ENCODE measurements at regions not wholly inside any gene's neighbourhood (a gene's known extent, or its start where the extent isn't known, plus 50 kb on each side); places are given as distances from the start of the nearest gene placed in this dataset.

DNA sequence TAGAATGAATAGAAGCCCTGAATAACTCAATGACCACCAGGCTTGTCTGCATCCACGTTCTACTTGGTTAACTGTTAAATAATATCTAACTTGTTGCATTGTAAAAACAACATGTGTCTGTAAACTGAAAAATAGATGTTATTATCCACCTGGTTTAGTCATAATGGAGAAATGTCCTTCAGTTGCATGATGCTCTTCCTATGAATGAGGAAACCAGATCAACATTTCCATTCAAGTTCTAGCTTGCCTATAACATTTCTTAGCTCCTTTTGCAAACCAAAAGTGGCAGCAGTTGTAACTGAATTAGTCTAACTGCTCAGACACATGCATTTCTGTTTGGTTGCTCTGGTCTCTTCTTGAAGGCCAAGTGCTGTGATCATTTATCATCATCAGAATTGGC is 62.9 kb upstream of the BET1 start:
- Histone ChIP-seq H2AFZ (replicated peaks; ENCODE audit: low read length, poor library complexity) (no peak overlapping the region), H3K79me1 (ENCODE audit: low read depth in 1 of 2, low read length in 2 of 2) (no peaks in the 10 kb centered on the region), H3K9me1 (ENCODE audit: insufficient read depth, low read length) (peaks cover 3% of the 10 kb centered on the region), H3K4ac (ENCODE audit: low read depth, low read length) (no peak overlapping the region), H2BK120ac (ENCODE audit: low read depth, low read length) (no peak overlapping the region), H3K36me3 (ENCODE audit: control insufficient read depth, insufficient read depth, low read length) (no peaks in the 10 kb centered on the region), H4K8ac (ENCODE audit: low read depth in 2 of 2, low read length in 2 of 2) (no peak overlapping the region; a peak in 1 of 4 replicates), H3K9me3 (ENCODE audit: control insufficient read depth, insufficient read depth, low read length) (no peaks in the 10 kb centered on the region), H3K56ac (ENCODE audit: extremely low read depth, insufficient read depth, low read length) (no peak overlapping the region), H2AK5ac (ENCODE audit: low read depth, low read length) (0 out of 2 replicates have a peak overlapping the region, but pooled peaks have one; percentile 0), H3K27me3 (ENCODE audit: control insufficient read depth, insufficient read depth, low read length) (no peaks in the 10 kb centered on the region), H3K18ac (ENCODE audit: low read depth, low read length) (peak overlapping the region; percentile 57; the same call in 1 of the 2 replicates), H3K14ac (replicated peaks; ENCODE audit: low read depth, low read length) (no peak overlapping the region), H3K4me3 (ENCODE audit: insufficient read depth, low read depth, low read length) (no peak overlapping the region), H3K4me2 (ENCODE audit: low read depth, low read length) (no peak overlapping the region), H3K9ac (ENCODE audit: low read depth, low read length) (no peak overlapping the region), H4K5ac (ENCODE audit: low read depth, low read length) (peak overlapping the region; percentile 39; the same call in 1 of the 2 replicates), H3K23ac (ENCODE audit: low read depth, low read length) (no peak overlapping the region), H3K4me1 (ENCODE audit: control insufficient read depth, insufficient read depth, low read length) (peaks cover 10% of the 10 kb centered on the region; the same call in 1 of the 2 replicates), H4K20me1 (ENCODE audit: insufficient read depth, low read length) (no peaks in the 10 kb centered on the region), H2BK5ac (ENCODE audit: low read depth, low read length, poor library complexity, severe bottlenecking) (no peak overlapping the region), H2BK20ac (ENCODE audit: low read depth, low read length) (no peak overlapping the region), H4K91ac (ENCODE audit: insufficient read depth, low read depth, low read length) (no peak overlapping the region), H2BK15ac (ENCODE audit: low read depth, low read length) (0 out of 3 replicates have a peak overlapping the region, but pooled peaks have one; percentile 65), H2AK9ac (replicated peaks; ENCODE audit: low read depth, low read length, poor library complexity) (no peak overlapping the region), H3K27ac (ENCODE audit: insufficient read depth, low read length) (no peak overlapping the region)
- TF ChIP-seq MAZ (IDR thresholded peaks at IDR 0.05; ENCODE audit: borderline replicate concordance, low read depth, low read length): no peak
- no peak for TF ChIP-seq CHD1 (IDR thresholded peaks at IDR 0.05; ENCODE audit: low read depth, low read length)
- TF ChIP-seq, protein P1, sequence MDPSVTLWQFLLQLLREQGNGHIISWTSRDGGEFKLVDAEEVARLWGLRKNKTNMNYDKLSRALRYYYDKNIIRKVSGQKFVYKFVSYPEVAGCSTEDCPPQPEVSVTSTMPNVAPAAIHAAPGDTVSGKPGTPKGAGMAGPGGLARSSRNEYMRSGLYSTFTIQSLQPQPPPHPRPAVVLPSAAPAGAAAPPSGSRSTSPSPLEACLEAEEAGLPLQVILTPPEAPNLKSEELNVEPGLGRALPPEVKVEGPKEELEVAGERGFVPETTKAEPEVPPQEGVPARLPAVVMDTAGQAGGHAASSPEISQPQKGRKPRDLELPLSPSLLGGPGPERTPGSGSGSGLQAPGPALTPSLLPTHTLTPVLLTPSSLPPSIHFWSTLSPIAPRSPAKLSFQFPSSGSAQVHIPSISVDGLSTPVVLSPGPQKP (IDR thresholded peaks at IDR 0.05; ENCODE audit: borderline replicate concordance, low read depth, low read length): no peak
- TF ChIP-seq RFX5 (IDR thresholded peaks at IDR 0.05; ENCODE audit: low read depth, low read length): no peak
- TF ChIP-seq RCOR1 (IDR thresholded peaks at IDR 0.05; ENCODE audit: insufficient replicate concordance, low read length): no peak
- TF ChIP-seq, protein P2, sequence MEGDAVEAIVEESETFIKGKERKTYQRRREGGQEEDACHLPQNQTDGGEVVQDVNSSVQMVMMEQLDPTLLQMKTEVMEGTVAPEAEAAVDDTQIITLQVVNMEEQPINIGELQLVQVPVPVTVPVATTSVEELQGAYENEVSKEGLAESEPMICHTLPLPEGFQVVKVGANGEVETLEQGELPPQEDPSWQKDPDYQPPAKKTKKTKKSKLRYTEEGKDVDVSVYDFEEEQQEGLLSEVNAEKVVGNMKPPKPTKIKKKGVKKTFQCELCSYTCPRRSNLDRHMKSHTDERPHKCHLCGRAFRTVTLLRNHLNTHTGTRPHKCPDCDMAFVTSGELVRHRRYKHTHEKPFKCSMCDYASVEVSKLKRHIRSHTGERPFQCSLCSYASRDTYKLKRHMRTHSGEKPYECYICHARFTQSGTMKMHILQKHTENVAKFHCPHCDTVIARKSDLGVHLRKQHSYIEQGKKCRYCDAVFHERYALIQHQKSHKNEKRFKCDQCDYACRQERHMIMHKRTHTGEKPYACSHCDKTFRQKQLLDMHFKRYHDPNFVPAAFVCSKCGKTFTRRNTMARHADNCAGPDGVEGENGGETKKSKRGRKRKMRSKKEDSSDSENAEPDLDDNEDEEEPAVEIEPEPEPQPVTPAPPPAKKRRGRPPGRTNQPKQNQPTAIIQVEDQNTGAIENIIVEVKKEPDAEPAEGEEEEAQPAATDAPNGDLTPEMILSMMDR (conservative IDR thresholded peaks at IDR 0.05; ENCODE audit: low read depth, low read length): no peak
- TF ChIP-seq MAFK (IDR thresholded peaks at IDR 0.05; ENCODE audit: low read depth, low read length): no peak
- no peak for TF ChIP-seq POLR2A (IDR thresholded peaks at IDR 0.05; ENCODE audit: low read depth, low read length)
- TF ChIP-seq USF2 (IDR thresholded peaks at IDR 0.05; ENCODE audit: low read depth, low read length): no peak
- no peak for TF ChIP-seq NFE2L2 (IDR thresholded peaks at IDR 0.05; ENCODE audit: low read depth, low read length)
- no peak for TF ChIP-seq MXI1 (IDR thresholded peaks at IDR 0.05; ENCODE audit: borderline replicate concordance, low read depth, low read length)
- no peak for TF ChIP-seq RAD21 (IDR thresholded peaks at IDR 0.05; ENCODE audit: low read length)
- TF ChIP-seq SMC3 (IDR thresholded peaks at IDR 0.05; ENCODE audit: low read depth, low read length): no peak
- TF ChIP-seq BHLHE40 (IDR thresholded peaks at IDR 0.05; ENCODE audit: low read depth, low read length): no peak
- no peak for TF ChIP-seq CEBPB (IDR thresholded peaks at IDR 0.05; ENCODE audit: low read depth, low read length)
- TF ChIP-seq FOS (IDR thresholded peaks at IDR 0.05; ENCODE audit: low read depth, low read length): no peak
- WGBS, 2 experiments (ENCODE audit: extremely low coverage in 2 of 2, insufficient read length in 1 of 2): no CpG with 5 or more reads among the region's 1 CpG
- BruUV-seq (replicated peaks): no TSS peak
- ATAC-seq (ENCODE audit: low read depth) (no peak), DNase-seq (no peak)
- POLR2A ChIA-PET (ENCODE audit: unreplicated experiment): interaction anchor here (0.6 kb wide), 1 partner anchor 11 kb away, joined by 4 read pairs; no protein-coding TSS in a partner anchor
- CTCF ChIA-PET: no interaction called here
- dilution Hi-C loops (cut with HindIII; ENCODE audit: low sequenced_read_pairs, unreplicated experiment) (no loop called here), in situ Hi-C loops (cut with MboI; ENCODE audit: low sequenced_read_pairs) (no loop called here), intact Hi-C loops (cut with micrococcal nuclease) (no loop called here)

Measured in IMR-90 (cell line).